IMR-90 (cell line): ENCODE measurements at regions not wholly inside any gene's neighbourhood (a gene's known extent, or its start where the extent isn't known, plus 50 kb on each side); places are given as distances from the start of the nearest gene placed in this dataset.
"Not testable (repeated sequence)": the region's sequence is repeated elsewhere in the genome, so short reads cannot be mapped to it uniquely, and the experiment has no call there.

Source experiments
- ATAC-seq: fragments of 200-7000 bp; cut with Tn5 transposase; 2 replicates; pipeline ENCODE4 v1.9.1; 2020; ENCODE audit warnings: low read depth, mild to moderate bottlenecking, moderate library complexity
- BruUV-seq: library from RNA; stranded (reverse); fragments of 400-500 nt; replicated peaks from 2 replicates; lab custom pipeline; 2021; lab: Mats Ljungman, UMichigan
- CTCF ChIA-PET: fragments of 300-600 bp; formaldehyde crosslinking; extraction: SDS; loops from one replicate; lab custom pipeline; 2021; ENCODE audit warnings: antibody characterized with exemption; lab: Yijun Ruan, JAX
- POLR2A ChIA-PET: fragments of 300-600 bp; sonication (Branson Sonifier 250); formaldehyde crosslinking; loops from one replicate; lab custom pipeline; 2022; ENCODE audit warnings: antibody characterized with exemption; ENCODE audit not compliant: unreplicated experiment; lab: Charles Lee
- DNase-seq: peaks from one replicate; pipeline ENCODE4 v3.0.0; 2013
- H2AFZ ChIP-seq: replicated peaks from 2 replicates; pipeline ENCODE3; 2013; ENCODE audit warnings: low read length, mild to moderate bottlenecking; ENCODE audit not compliant: poor library complexity
- H2AK5ac ChIP-seq: 2 replicates; pipeline ENCODE4 v1.6.1; 2013; ENCODE audit warnings: low read depth, low read length, inconsistent platforms
- H2AK9ac ChIP-seq: replicated peaks from 2 replicates; pipeline ENCODE3; 2013; ENCODE audit warnings: mild to moderate bottlenecking, low read depth, low read length, moderate library complexity; ENCODE audit not compliant: poor library complexity
- H2BK120ac ChIP-seq: 2 replicates; pipeline ENCODE4 v1.6.1; 2013; ENCODE audit warnings: low read depth, low read length, inconsistent platforms
- H2BK15ac ChIP-seq: 3 replicates; pipeline ENCODE4 v1.6.1; 2013; ENCODE audit warnings: low read depth, low read length, inconsistent platforms
- H2BK20ac ChIP-seq: 2 replicates; pipeline ENCODE4 v1.6.1; 2013; ENCODE audit warnings: low read depth, mild to moderate bottlenecking, inconsistent platforms, low read length, moderate library complexity
- H2BK5ac ChIP-seq: 2 replicates; pipeline ENCODE4 v1.6.1; 2013; ENCODE audit warnings: mild to moderate bottlenecking, low read depth, low read length, inconsistent platforms; ENCODE audit not compliant: poor library complexity, severe bottlenecking
- H3K14ac ChIP-seq: replicated peaks from 2 replicates; pipeline ENCODE4 v1.6.1; 2013; ENCODE audit warnings: low read depth, low read length, inconsistent platforms
- H3K18ac ChIP-seq: 2 replicates; pipeline ENCODE4 v1.6.1; 2013; ENCODE audit warnings: low read depth, low read length, control low read depth
- H3K23ac ChIP-seq: 2 replicates; pipeline ENCODE4 v1.6.1; 2013; ENCODE audit warnings: low read depth, low read length, inconsistent platforms
- H3K27ac ChIP-seq: 2 replicates; pipeline ENCODE4 v1.5.1; 2013; ENCODE audit warnings: mild to moderate bottlenecking, control low read depth, low read length; ENCODE audit not compliant: insufficient read depth
- H3K27me3 ChIP-seq: 2 replicates; pipeline ENCODE4 v1.6.1; 2013; ENCODE audit warnings: low read length; ENCODE audit not compliant: control insufficient read depth, insufficient read depth
- H3K36me3 ChIP-seq: 2 replicates; pipeline ENCODE4 v1.6.1; 2013; ENCODE audit warnings: low read length, mixed read lengths; ENCODE audit not compliant: control insufficient read depth, insufficient read depth
- H3K4ac ChIP-seq: 2 replicates; pipeline ENCODE4 v1.6.1; 2013; ENCODE audit warnings: low read depth, low read length, inconsistent platforms
- H3K4me1 ChIP-seq: 2 replicates; pipeline ENCODE4 v1.6.1; 2013; ENCODE audit warnings: low read length, mixed read lengths; ENCODE audit not compliant: control insufficient read depth, insufficient read depth
- H3K4me2 ChIP-seq: 2 replicates; pipeline ENCODE4 v1.6.1; 2013; ENCODE audit warnings: low read depth, mild to moderate bottlenecking, control low read depth, low read length, moderate library complexity
- H3K4me3 ChIP-seq: 2 replicates; pipeline ENCODE4 v1.5.1; 2013; ENCODE audit warnings: low read depth, mild to moderate bottlenecking, control low read depth, low read length, moderate library complexity; ENCODE audit not compliant: insufficient read depth
- H3K56ac ChIP-seq: 2 replicates; pipeline ENCODE4 v1.6.1; 2013; ENCODE audit warnings: low read length, inconsistent platforms; ENCODE audit not compliant: insufficient read depth; ENCODE audit errors: extremely low read depth
- H3K79me1 ChIP-seq, 2 experiments: 2 replicates each; pipeline ENCODE4 v1.6.1; 2013; ENCODE audit warnings: low read length in 2 of 2, inconsistent platforms in 1 of 2, low read depth in 1 of 2
- H3K9ac ChIP-seq: 2 replicates; pipeline ENCODE4 v1.6.1; 2013; ENCODE audit warnings: low read depth, low read length, control low read depth
- H3K9me1 ChIP-seq: 2 replicates; pipeline ENCODE4 v1.6.1; 2013; ENCODE audit warnings: low read length, inconsistent platforms; ENCODE audit not compliant: insufficient read depth
- H3K9me3 ChIP-seq: 2 replicates; pipeline ENCODE4 v1.6.1; 2013; ENCODE audit warnings: low read length; ENCODE audit not compliant: control insufficient read depth, insufficient read depth
- H4K20me1 ChIP-seq: 2 replicates; pipeline ENCODE4 v1.6.1; 2013; ENCODE audit warnings: low read length, inconsistent platforms; ENCODE audit not compliant: insufficient read depth
- H4K5ac ChIP-seq: 2 replicates; pipeline ENCODE4 v1.6.1; 2013; ENCODE audit warnings: mild to moderate bottlenecking, low read depth, low read length, control low read depth
- H4K8ac ChIP-seq, 2 experiments: 2 replicates each; pipeline ENCODE4 v1.6.1; 2013; ENCODE audit warnings: low read depth in 2 of 2, low read length in 2 of 2, control low read depth in 1 of 2, inconsistent platforms in 1 of 2
- H4K91ac ChIP-seq: 2 replicates; pipeline ENCODE4 v1.6.1; 2013; ENCODE audit warnings: low read depth, low read length, inconsistent platforms; ENCODE audit not compliant: insufficient read depth
- WGBS, 2 experiments: methylation state at CpG; one replicate each; pipeline versions ENCODE4 v1.1.5 to v1.1.7; 2013; ENCODE audit warnings: missing lambda C conversion rate in 2 of 2; ENCODE audit not compliant: insufficient read length in 1 of 2; ENCODE audit errors: extremely low coverage in 2 of 2; 5-methylcytosine and 5-hydroxymethylcytosine counted together
- dilution Hi-C: fragments of 300-500 bp; cut with HindIII; formaldehyde crosslinking; loops from one replicate; pipeline ENCODE4 v1.14.3; 2018; ENCODE audit warnings: low sequenced_read_pairs; ENCODE audit not compliant: unreplicated experiment
- in situ Hi-C: fragments of 300-500 bp; cut with MboI; formaldehyde crosslinking; loops from 3 replicates; pipeline ENCODE4 v1.14.3; 2019; ENCODE audit warnings: low sequenced_read_pairs, inconsistent platforms, mixed read lengths
- intact Hi-C: fragments of 100-400 bp; cut with micrococcal nuclease; formaldehyde crosslinking; loops from 2 replicates; pipeline ENCODE4 v1.10.0; 2022

GRCh38 chr7:124171812-124172211 lies 138.9 kb upstream of the TMEM229A start:
- H3K9ac ChIP-seq, H3K4me2 ChIP-seq, H2AFZ ChIP-seq, H3K18ac ChIP-seq, H3K9me3 ChIP-seq, H4K20me1 ChIP-seq, H3K36me3 ChIP-seq, H2BK120ac ChIP-seq, H2AK5ac ChIP-seq, H2AK9ac ChIP-seq, H4K5ac ChIP-seq, H3K4me1 ChIP-seq, H2BK20ac ChIP-seq, H3K4ac ChIP-seq, H3K27me3 ChIP-seq, ATAC-seq, H2BK5ac ChIP-seq, H4K91ac ChIP-seq, in situ Hi-C loops, H3K9me1 ChIP-seq, H3K27ac ChIP-seq, H2BK15ac ChIP-seq, H3K56ac ChIP-seq, H3K4me3 ChIP-seq, POLR2A ChIA-PET, H3K14ac ChIP-seq, H3K23ac ChIP-seq, DNase-seq, H3K79me1 ChIP-seq, BruUV-seq, H4K8ac ChIP-seq: not testable (repeated sequence)
- dilution Hi-C loops = loop anchor here (25.0 kb wide), 1 partner anchor 640 kb away; no protein-coding TSS in a partner anchor
- no CpG with 5 or more reads among the region's 3 CpGs for WGBS, 2 experiments
- CTCF ChIA-PET = interaction anchor here (1.1 to 2.0 kb wide), 3 partner anchors 8 to 621 kb away, joined by 3 to 11 read pairs (median 6); partner anchors contain the start of gene GPR37
- intact Hi-C loops = loop anchor here (1.0 to 10.0 kb wide), 4 partner anchors 287 to 613 kb away; partner anchors contain the start of gene GPR37
